Skeletal muscle satellite cell (primary cell): ENCODE measurements at regions not wholly inside any gene's neighbourhood (a gene's known extent, or its start where the extent isn't known, plus 50 kb on each side); places are given as distances from the start of the nearest gene placed in this dataset.

Experiments used
- H3K27me3 ChIP-seq: 2 replicates; pipeline ENCODE4 v1.7.0; 2013; ENCODE audit warnings: low read length; ENCODE audit not compliant: control insufficient read depth, insufficient read depth
- H3K36me3 ChIP-seq: 2 replicates; pipeline ENCODE4 v1.7.0; 2013; ENCODE audit warnings: mild to moderate bottlenecking, control low read depth, low read length; ENCODE audit not compliant: insufficient read depth
- H3K4me1 ChIP-seq: 2 replicates; pipeline ENCODE4 v1.7.0; 2013; ENCODE audit warnings: low read length; ENCODE audit not compliant: control insufficient read depth, insufficient read depth
- H3K4me2 ChIP-seq: 2 replicates; pipeline ENCODE4 v1.7.0; 2013; ENCODE audit warnings: mild to moderate bottlenecking, low read length
- H3K4me3 ChIP-seq: 2 replicates; pipeline ENCODE4 v1.7.0; 2013; ENCODE audit warnings: low read length
- H3K9ac ChIP-seq: 2 replicates; pipeline ENCODE4 v1.7.0; 2013; ENCODE audit warnings: mild to moderate bottlenecking, low read depth, low read length, moderate library complexity
- H3K9me3 ChIP-seq: replicated peaks from 2 replicates; pipeline ENCODE4 v1.7.0; 2013; ENCODE audit warnings: mild to moderate bottlenecking, control low read depth, low read length

DNA sequence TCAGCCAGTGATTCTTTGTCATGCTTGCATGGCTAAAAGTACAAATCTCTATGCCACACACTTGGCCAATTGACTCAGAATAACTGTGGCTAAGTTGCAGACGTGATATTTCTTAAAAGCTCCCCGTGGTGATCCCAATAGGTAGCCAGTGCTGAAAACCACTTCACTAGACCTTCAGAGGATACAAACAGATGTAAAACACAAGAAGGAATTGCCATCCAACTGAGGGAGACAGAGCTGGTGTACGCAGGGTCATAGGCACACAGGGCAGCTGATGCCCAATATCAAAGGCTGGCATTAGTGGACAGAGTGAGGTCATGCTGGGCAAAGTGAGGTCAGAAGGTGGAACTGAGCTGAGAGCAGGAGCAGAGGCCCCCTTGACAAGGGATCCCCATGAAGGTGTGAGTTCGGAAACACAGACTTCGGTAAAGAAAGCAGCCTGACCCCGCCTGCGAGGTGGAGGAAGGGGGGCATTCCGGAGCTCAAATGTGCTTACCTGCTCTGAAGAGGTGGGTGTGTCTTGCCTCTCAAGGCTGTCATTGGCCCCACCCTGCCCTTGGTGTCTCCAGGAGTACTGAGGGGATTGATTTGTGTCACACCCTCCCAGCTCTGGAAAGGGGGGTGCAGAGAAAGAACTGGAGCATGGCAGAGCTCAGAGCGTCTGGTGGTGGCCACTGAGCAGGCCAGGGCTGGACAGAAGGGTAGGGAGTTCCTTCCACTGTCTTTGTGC, 344.9 kb upstream of the B3GAT1 start:
- Histone ChIP-seq H3K36me3 (no peaks in the 10 kb centered on the region), H3K9me3 (peaks cover 29% of the 10 kb centered on the region), H3K27me3 (no peaks in the 10 kb centered on the region), H3K9ac (no peak overlapping the region), H3K4me2 (no peak overlapping the region), H3K4me3 (no peak overlapping the region), H3K4me1 (no peaks in the 10 kb centered on the region)

DNA sequence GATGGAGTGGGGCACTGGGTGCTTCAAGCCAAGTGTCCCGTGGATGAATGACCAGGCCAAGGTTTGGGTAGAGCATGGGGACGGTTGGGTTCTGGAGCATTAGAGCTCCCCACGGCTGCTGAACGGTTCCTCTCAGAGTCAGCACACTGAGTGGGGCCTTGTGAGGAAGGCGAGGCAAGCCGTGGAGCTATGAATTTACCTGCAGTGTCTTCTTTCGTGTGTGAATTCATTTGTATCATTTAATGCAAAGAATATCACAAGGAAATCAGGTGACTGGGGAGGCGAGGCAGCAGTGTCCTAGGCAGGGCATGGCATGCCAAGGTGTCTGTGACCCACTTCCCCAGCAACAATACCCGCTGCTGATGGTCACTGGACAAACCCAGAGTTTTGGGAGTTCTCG, 343.5 kb upstream of the B3GAT1 start:
- no peaks in the 10 kb centered on the region for H3K36me3 ChIP-seq
- H3K4me3 ChIP-seq = no peak overlapping the region
- H3K9me3 ChIP-seq = peaks cover 29% of the 10 kb centered on the region
- H3K4me2 ChIP-seq = no peak overlapping the region
- H3K4me1 ChIP-seq = no peaks in the 10 kb centered on the region
- no peaks in the 10 kb centered on the region for H3K27me3 ChIP-seq
- H3K9ac ChIP-seq = no peak overlapping the region

DNA sequence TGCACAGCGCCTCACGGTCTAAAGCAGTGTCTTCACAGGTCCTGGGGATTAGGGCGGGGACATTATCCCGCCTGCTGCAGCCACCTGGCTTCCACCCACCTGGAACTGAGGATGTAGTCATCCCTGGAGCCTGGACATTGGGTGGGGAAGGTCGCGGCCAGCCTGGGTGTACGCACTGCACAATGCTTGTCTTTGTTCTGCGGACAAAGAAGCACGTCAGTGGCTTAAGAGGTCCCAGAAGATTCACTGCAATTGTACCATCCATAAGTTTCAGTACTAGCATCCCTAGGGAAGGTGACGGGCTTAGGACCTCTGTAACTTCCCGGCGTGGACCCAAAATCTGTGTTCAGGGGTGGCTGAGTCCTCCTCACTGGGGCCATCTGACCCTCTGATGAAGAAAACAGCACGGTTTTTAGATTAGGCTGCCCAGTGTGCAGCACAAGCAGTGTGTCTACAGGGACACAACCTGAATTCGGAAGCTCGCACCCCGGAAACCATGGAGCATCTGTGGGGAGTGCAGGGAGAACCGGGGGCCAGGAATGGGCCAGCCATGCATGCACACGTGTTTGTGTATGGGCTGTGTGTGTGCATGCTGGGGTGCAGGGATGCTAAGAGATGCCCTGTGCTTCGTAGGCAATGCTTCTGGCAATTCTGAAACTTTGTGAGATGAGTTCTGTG, 342.6 kb upstream of the B3GAT1 start:
- Histone ChIP-seq H3K4me1 (no peaks in the 10 kb centered on the region), H3K27me3 (no peaks in the 10 kb centered on the region), H3K9me3 (peaks cover 32% of the 10 kb centered on the region), H3K36me3 (no peaks in the 10 kb centered on the region), H3K4me3 (no peak overlapping the region), H3K4me2 (no peak overlapping the region), H3K9ac (no peak overlapping the region)

DNA sequence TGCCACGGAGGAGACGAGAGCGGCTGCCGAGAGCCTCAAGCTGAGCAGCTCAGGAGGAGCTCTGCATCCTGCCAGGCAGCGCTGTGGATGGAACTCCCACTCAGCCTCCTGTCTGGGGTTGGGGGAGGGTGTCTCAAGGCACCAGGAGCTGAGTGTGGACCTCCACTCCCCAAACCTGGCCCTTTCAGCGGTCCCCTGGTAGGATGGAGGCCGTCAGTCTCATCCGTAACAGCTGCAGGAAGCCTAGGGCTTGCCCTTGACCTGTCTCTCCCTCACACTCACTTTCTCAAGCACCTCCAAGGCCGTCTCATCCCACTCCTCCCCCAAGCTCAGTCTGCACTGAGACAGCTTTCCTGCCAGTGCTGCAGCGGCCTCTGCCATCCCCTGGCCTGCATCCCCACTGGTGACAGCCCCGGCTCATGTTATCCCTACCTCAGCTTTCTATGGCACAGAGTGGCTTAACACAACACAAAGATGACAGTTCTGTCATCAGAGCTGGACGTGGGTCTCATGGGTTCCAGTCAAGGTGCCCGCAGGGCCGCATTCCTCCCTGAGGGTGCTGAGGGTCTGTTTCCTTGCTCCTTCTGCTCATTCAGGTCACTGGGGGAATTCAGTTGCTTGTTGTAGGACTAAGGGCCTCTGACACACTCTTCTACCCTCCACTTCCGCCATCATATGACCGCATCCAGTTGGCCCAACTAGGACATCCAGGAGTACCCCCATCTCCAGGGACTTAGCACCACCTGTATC, 341.9 kb upstream of the B3GAT1 start:
- no peaks in the 10 kb centered on the region for H3K36me3 ChIP-seq

DNA sequence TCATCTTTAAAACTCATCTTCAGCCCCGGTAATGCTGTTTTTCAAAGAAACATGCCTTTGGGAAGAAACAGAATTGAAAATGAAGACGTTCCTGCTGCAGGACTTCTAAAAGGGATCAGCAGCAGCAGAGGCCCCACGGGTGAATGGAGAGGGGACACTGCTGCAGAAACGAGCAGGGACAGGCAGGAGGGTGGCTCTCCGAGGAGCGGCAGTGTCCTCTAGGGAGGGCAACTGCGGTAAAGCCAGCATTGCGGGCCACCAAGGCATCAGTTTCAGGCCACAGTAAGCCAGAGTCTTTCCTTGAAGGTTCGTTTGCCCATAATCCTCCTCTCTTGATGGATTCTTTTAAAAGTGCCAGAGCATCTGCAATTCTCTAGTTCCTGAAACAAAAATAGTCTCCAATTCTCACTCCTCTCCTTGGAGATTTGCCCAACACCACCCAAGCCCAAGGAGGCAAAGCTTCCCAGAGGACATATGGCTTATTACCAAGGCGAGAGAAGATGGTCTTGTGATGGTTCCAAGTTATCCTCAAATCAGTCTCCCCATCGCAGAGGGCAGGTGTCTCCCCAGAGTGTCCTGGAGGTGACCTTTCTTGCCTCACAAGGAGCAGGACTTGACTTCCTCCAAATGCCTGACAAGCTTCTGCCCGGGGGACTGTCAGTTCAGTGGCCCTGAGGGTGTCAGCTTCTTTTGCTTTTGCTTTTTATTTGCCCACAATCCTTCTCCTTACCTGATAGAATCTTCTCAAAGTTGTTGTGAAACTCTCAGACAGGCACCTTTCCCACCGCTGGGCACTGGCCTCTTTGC, 341.1 kb upstream of the B3GAT1 start:
- H3K9me3 ChIP-seq = peaks cover 31% of the 10 kb centered on the region
- H3K36me3 ChIP-seq = no peaks in the 10 kb centered on the region
- no peak overlapping the region for H3K4me2 ChIP-seq
- H3K4me3 ChIP-seq = no peak overlapping the region
- no peaks in the 10 kb centered on the region for H3K27me3 ChIP-seq
- H3K4me1 ChIP-seq = no peaks in the 10 kb centered on the region
- H3K9ac ChIP-seq = no peak overlapping the region

More for the DNA sequence above, 341.9 kb upstream of the B3GAT1 start:
- Histone ChIP-seq H3K9me3 (peaks cover 34% of the 10 kb centered on the region), H3K27me3 (no peaks in the 10 kb centered on the region), H3K4me3 (no peak overlapping the region), H3K4me2 (no peak overlapping the region), H3K4me1 (no peaks in the 10 kb centered on the region), H3K9ac (no peak overlapping the region)

DNA sequence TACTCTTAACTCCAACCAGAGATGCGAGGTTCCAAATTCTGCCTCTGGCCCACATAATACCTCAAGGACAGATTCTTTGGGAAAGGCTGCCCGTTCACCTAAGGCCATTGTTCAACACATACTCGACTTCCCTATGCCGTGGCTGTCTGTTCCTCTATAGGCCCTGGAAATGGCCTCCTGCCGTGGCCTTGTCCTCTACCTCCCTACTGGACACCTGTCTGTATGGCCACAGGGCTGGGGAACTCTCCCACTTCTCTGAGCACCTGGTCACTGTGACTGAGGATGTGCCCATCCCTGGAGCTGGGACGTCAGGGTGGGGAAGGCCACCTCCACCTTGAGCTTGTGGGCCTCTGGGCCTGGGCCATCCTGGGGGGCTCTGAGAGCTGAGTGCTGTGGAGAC, 340.5 kb upstream of the B3GAT1 start:
- no peak overlapping the region for H3K4me2 ChIP-seq
- H3K27me3 ChIP-seq = no peaks in the 10 kb centered on the region
- no peak overlapping the region for H3K9ac ChIP-seq
- H3K9me3 ChIP-seq = peaks cover 25% of the 10 kb centered on the region
- H3K4me1 ChIP-seq = no peaks in the 10 kb centered on the region
- no peak overlapping the region for H3K4me3 ChIP-seq
- H3K36me3 ChIP-seq = no peaks in the 10 kb centered on the region

DNA sequence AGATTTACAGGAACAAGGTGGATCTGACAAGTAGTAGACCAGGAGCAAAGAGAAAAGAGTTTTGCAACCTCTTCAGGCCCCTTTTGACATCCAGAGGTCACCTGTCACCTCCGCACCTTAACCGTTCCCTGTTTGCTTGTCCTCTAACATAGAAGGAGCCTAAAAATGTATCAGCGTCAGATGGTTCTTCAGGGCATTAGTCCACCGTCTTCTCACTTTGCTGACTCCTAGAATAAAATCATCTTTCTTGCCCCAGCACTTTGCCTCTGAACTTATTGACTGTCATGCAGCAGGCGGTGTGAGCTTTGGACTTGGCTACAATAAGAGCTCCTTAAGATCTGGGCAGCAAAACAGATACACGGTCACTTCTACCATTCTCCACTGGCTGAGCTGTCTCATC, 339.7 kb upstream of the B3GAT1 start:
- Histone ChIP-seq H3K27me3 (no peaks in the 10 kb centered on the region), H3K9ac (no peak overlapping the region), H3K36me3 (no peaks in the 10 kb centered on the region), H3K9me3 (peaks cover 23% of the 10 kb centered on the region), H3K4me2 (no peak overlapping the region), H3K4me1 (no peaks in the 10 kb centered on the region), H3K4me3 (no peak overlapping the region)

DNA sequence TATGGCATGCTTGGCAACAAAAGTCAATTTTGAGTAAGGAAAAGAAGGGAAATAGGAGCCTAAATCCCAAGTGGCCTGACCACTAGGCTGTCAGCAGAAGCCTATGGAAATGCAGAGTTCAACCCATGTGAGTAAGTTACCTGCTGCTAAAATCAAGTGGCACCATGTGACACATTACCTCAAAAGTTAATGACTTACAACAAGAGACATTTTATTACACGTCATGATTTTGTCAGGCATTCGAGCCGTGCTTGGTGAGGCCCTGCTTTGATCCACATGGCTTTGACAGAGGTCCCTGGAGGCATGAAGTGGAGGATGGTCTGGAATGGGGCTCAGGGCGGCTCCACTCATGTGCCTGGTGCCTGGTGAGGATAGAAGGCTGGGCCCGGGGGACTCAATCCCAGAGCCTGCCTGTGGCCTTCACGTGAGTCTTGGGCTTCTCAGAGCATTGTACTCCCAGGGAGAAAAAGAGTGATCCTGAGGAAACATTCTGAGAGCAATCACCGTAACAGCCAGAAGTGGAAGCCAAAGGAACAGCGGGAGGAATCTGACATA, 339.1 kb upstream of the B3GAT1 start:
- Histone ChIP-seq H3K9me3 (peaks cover 23% of the 10 kb centered on the region), H3K4me2 (no peak overlapping the region)

DNA sequence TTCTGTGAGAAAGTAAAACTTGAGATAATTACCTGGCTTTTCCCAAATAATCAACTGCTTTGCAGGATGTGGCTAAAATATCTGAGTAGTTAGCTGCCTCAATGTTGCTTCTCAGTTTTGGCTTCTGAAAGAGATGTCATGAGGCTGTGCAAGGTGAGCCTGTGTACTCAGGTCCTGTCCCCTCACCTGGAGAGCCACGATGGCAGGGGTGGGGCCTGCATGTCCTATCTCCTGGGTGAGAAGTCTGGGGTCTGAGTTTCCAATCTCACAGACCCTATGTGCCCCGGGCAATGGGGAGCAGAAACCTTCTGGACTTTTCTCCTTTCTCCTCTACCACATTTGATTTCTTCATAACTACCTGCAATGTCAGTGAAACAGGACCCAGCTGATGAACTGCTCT, 338.6 kb upstream of the B3GAT1 start:
- no peaks in the 10 kb centered on the region for H3K4me1 ChIP-seq
- H3K9ac ChIP-seq = no peak overlapping the region
- no peak overlapping the region for H3K4me3 ChIP-seq
- H3K27me3 ChIP-seq = no peaks in the 10 kb centered on the region
- peaks cover 23% of the 10 kb centered on the region for H3K9me3 ChIP-seq
- H3K4me2 ChIP-seq = no peak overlapping the region
- H3K36me3 ChIP-seq = no peaks in the 10 kb centered on the region

More for the DNA sequence above, 339.1 kb upstream of the B3GAT1 start:
- no peak overlapping the region for H3K9ac ChIP-seq
- no peaks in the 10 kb centered on the region for H3K27me3 ChIP-seq
- H3K36me3 ChIP-seq = no peaks in the 10 kb centered on the region
- no peaks in the 10 kb centered on the region for H3K4me1 ChIP-seq
- no peak overlapping the region for H3K4me3 ChIP-seq

DNA sequence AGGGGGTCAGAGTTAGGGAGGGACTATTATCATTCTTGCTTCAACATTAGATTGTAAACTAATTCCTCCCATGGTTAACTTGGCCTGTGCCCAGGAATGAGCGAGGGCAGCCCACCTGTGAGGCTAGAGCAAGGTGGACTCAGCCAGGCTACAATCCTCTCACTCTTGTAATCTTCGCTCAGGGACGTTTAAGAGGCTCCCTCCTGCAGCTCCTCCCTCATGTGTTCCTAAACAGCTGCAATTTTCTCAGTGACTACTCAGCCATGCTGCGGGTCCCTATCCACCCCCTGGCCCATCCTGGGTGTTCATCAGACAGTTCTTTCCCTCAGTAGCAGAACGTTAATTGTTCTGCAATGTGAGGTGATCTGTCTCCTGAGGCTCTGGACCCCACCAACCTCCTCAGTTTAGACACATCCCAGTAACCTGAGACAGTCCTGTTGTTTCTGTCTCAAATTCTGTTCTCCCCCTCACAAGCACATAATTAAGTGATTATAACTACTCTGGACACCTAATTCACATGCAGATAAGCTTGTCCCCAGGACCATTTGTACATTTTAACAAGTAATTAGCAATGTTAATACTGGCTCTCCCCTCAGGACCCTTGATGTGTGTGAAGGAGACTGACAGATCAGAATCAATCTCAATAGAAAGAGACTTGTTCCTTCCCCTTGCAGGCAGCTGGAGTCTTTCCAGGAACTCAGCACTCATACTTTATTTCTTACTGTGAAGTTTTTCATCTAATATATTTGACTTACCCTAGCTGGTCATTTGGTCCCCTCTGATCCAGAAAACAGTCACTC, 337.2 kb upstream of the B3GAT1 start:
- no peak overlapping the region for H3K4me2 ChIP-seq
- H3K36me3 ChIP-seq = no peaks in the 10 kb centered on the region
- no peak overlapping the region for H3K9ac ChIP-seq
- H3K4me3 ChIP-seq = no peak overlapping the region
- H3K9me3 ChIP-seq = peaks cover 17% of the 10 kb centered on the region
- H3K27me3 ChIP-seq = no peaks in the 10 kb centered on the region
- no peaks in the 10 kb centered on the region for H3K4me1 ChIP-seq
